ENCODE measurements at regions not wholly inside any gene's neighbourhood (a gene's known extent, or its start where the extent isn't known, plus 50 kb on each side); places are given as distances from the start of the nearest gene placed in this dataset.

DNA sequence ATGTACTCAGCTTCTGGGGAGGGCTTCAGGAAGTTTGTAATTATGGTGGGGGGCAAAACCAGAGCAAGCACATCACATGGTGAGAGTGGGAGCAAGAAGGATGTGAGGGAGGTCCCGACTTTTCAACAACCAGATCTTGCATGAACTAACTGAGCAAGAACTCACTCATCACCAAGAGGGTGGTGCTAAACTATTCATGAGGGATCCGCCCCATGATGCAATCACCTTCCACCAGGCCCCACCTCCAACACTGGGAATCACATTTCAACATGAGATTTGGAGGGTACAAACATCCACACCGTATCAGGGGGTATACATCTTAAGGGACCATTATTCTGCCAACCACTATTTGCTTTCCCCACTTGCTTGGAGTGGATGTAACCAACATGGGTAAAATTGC, 209.6 kb upstream of the HNRNPA3 start:
- TF ChIP-seq, protein P1, sequence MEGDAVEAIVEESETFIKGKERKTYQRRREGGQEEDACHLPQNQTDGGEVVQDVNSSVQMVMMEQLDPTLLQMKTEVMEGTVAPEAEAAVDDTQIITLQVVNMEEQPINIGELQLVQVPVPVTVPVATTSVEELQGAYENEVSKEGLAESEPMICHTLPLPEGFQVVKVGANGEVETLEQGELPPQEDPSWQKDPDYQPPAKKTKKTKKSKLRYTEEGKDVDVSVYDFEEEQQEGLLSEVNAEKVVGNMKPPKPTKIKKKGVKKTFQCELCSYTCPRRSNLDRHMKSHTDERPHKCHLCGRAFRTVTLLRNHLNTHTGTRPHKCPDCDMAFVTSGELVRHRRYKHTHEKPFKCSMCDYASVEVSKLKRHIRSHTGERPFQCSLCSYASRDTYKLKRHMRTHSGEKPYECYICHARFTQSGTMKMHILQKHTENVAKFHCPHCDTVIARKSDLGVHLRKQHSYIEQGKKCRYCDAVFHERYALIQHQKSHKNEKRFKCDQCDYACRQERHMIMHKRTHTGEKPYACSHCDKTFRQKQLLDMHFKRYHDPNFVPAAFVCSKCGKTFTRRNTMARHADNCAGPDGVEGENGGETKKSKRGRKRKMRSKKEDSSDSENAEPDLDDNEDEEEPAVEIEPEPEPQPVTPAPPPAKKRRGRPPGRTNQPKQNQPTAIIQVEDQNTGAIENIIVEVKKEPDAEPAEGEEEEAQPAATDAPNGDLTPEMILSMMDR (IDR thresholded peaks at IDR 0.05): no peak
- TF ChIP-seq EMX1 (CRISPR knock-in tag; IDR thresholded peaks at IDR 0.05) (no peak), FOXJ3 (CRISPR knock-in tag; IDR thresholded peaks at IDR 0.05; ENCODE audit: borderline replicate concordance) (no peak), ZNF219 (CRISPR knock-in tag; IDR thresholded peaks at IDR 0.05; ENCODE audit: borderline replicate concordance) (no peak), E2F4 (CRISPR knock-in tag; IDR thresholded peaks at IDR 0.05; ENCODE audit: borderline replicate concordance, low read depth) (no peak), ELF4 (CRISPR knock-in tag; IDR thresholded peaks at IDR 0.05; ENCODE audit: low read depth) (no peak), E2F1 (CRISPR knock-in tag; IDR thresholded peaks at IDR 0.05) (no peak), NFYB (CRISPR knock-in tag; conservative IDR thresholded peaks at IDR 0.05; ENCODE audit: low read depth) (no peak), NR1H2 (CRISPR knock-in tag; IDR thresholded peaks at IDR 0.05) (no peak)
- TF ChIP-seq, protein P2, sequence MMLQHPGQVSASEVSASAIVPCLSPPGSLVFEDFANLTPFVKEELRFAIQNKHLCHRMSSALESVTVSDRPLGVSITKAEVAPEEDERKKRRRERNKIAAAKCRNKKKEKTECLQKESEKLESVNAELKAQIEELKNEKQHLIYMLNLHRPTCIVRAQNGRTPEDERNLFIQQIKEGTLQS (CRISPR knock-in tag; conservative IDR thresholded peaks at IDR 0.05): no peak
- TF ChIP-seq, protein P3, sequence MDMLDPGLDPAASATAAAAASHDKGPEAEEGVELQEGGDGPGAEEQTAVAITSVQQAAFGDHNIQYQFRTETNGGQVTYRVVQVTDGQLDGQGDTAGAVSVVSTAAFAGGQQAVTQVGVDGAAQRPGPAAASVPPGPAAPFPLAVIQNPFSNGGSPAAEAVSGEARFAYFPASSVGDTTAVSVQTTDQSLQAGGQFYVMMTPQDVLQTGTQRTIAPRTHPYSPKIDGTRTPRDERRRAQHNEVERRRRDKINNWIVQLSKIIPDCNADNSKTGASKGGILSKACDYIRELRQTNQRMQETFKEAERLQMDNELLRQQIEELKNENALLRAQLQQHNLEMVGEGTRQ (CRISPR knock-in tag; IDR thresholded peaks at IDR 0.05): no peak

Data from WTC11 (cell line).